ENCODE measurements at regions not wholly inside any gene's neighbourhood (a gene's known extent, or its start where the extent isn't known, plus 50 kb on each side); places are given as distances from the start of the nearest gene placed in this dataset.

DNA sequence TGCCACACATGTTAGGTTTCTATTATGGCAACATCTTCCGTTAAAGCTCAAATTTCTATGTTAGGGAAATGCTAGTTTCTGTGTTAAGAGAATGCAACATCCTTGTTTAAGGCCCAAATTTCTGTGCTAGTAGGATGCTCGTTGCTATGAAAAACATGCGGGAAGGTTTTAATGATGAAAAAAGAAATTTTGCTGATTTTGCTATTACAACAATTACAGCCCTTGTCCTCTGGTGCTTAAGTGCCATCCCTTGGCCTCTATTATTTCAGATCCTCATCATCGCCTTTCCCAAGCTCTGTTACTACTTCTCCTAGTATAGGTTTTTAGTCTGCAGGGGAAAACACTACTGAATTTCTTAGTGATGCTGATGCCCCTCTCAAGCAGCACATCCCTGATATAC lies 412.6 kb upstream of the NDST3 start:
- TF ChIP-seq CTCF (IDR thresholded peaks at IDR 0.05), result no peak
- no peak for TF ChIP-seq POLR2A (IDR thresholded peaks at IDR 0.05)

Measured in lower leg skin (tissue), 3 donors.